BJ (cell line): ENCODE measurements at regions not wholly inside any gene's neighbourhood (a gene's known extent, or its start where the extent isn't known, plus 50 kb on each side); places are given as distances from the start of the nearest gene placed in this dataset.

ENCODE experiments used
- CTCF ChIA-PET: fragments of 350-600 bp; formaldehyde crosslinking; extraction: SDS; loops from one replicate; lab custom pipeline; 2021; ENCODE audit warnings: antibody characterized with exemption, inconsistent platforms; lab: Yijun Ruan, JAX
- POLR2A ChIA-PET: fragments of 300-600 bp; sonication (Branson Sonifier 250); formaldehyde crosslinking; extraction: SDS; loops from one replicate; lab custom pipeline; 2021; ENCODE audit warnings: antibody characterized with exemption; lab: Charles Lee
- DNase-seq: peaks from one replicate; pipeline ENCODE4 v3.0.0-alpha.2; 2011; ENCODE audit warnings: low read depth
- H3K27me3 ChIP-seq: 2 replicates; pipeline ENCODE4 v1.6.0; 2011; ENCODE audit warnings: low read length; ENCODE audit not compliant: control insufficient read depth, insufficient read depth
- H3K36me3 ChIP-seq: 2 replicates; pipeline ENCODE4 v1.5.1; 2011; ENCODE audit warnings: low read length; ENCODE audit not compliant: control insufficient read depth, insufficient read depth
- H3K4me3 ChIP-seq: 2 replicates; pipeline ENCODE4 v1.5.1; 2011; ENCODE audit warnings: low read depth, mild to moderate bottlenecking, control low read depth, low read length
- CTCF ChIP-seq: IDR thresholded peaks from 2 replicates; pipeline ENCODE4 v1.5.1; 2011; ENCODE audit warnings: low read depth, mild to moderate bottlenecking, control low read depth, inconsistent platforms, low read length, moderate library complexity; ENCODE audit not compliant: insufficient read depth

- Histone ChIP-seq H3K4me3 (no peak overlapping the region), H3K27me3 (peaks cover 2% of the 10 kb centered on the region), H3K36me3 (no peaks in the 10 kb centered on the region)
- no peak for TF ChIP-seq CTCF
- no peak for DNase-seq
- POLR2A ChIA-PET, result no interaction called here
- CTCF ChIA-PET, result interaction anchor here (5.3 kb wide), 1 partner anchor 201 kb away, joined by 56 read pairs; no protein-coding TSS in a partner anchor
Observed at GRCh38 chr16:86020971-86021370, 122.0 kb downstream of the IRF8 start.

- Histone ChIP-seq H3K27me3 (peaks cover 2% of the 10 kb centered on the region), H3K4me3 (no peak overlapping the region), H3K36me3 (no peaks in the 10 kb centered on the region)
- ChIA-PET POLR2A (no interaction called here), CTCF (interaction anchor here (0.9 to 5.3 kb wide), 4 partner anchors 8 to 206 kb away, joined by 3 to 56 read pairs (median 3); no protein-coding TSS in a partner anchor)
- no peak for TF ChIP-seq CTCF
- no peak for DNase-seq
Observed at GRCh38 chr16:86022381-86022960, 123.5 kb downstream of the IRF8 start.

GRCh38 chr16:86024210-86024609, 125.2 kb downstream of the IRF8 start:
- ChIA-PET POLR2A (no interaction called here), CTCF (interaction anchor here (1.4 kb wide), 1 partner anchor 8 kb away, joined by 4 read pairs; no protein-coding TSS in a partner anchor)
- Histone ChIP-seq H3K27me3 (peaks cover 5% of the 10 kb centered on the region), H3K36me3 (no peaks in the 10 kb centered on the region), H3K4me3 (no peak overlapping the region)
- no peak for TF ChIP-seq CTCF
- DNase-seq, result no peak

GRCh38 chr16:86025706-86026105, 126.7 kb downstream of the IRF8 start:
- H3K27me3 ChIP-seq, result peaks cover 6% of the 10 kb centered on the region
- no peaks in the 10 kb centered on the region for H3K36me3 ChIP-seq
- TF ChIP-seq CTCF, result no peak
- no peak overlapping the region for H3K4me3 ChIP-seq
- POLR2A ChIA-PET, result no interaction called here
- no peak for DNase-seq
- CTCF ChIA-PET, result interaction anchor here (0.9 to 1.5 kb wide), 3 partner anchors 10 to 206 kb away, joined by 3 to 5 read pairs (median 4); no protein-coding TSS in a partner anchor

GRCh38 chr16:86026171-86026910, 127.4 kb downstream of the IRF8 start:
- H3K27me3 ChIP-seq, result peaks cover 8% of the 10 kb centered on the region
- H3K36me3 ChIP-seq, result no peaks in the 10 kb centered on the region
- no peak overlapping the region for H3K4me3 ChIP-seq
- DNase-seq, result no peak
- CTCF ChIA-PET, result interaction anchor here (0.7 to 1.5 kb wide), 3 partner anchors 10 to 207 kb away, joined by 3 to 5 read pairs (median 3); no protein-coding TSS in a partner anchor
- TF ChIP-seq CTCF, result no peak
- POLR2A ChIA-PET, result no interaction called here
